Upper lobe of left lung (tissue), 6 donors: ENCODE measurements at regions not wholly inside any gene's neighbourhood (a gene's known extent, or its start where the extent isn't known, plus 50 kb on each side); places are given as distances from the start of the nearest gene placed in this dataset.

ENCODE experiments used
- ATAC-seq, 2 donors: fragments of 200-7000 bp; cut with Tn5 transposase; one replicate each; pipeline ENCODE4 v1.9.1; 2022; ENCODE audit warnings: mild to moderate bottlenecking in 2 of 2, moderate library complexity in 2 of 2; ENCODE audit not compliant: low FRiP score in 2 of 2
- DNase-seq, 2 donors: peaks; one replicate each; pipeline ENCODE4 v3.0.0-alpha.2; 2019 to 2020
- H3K27ac ChIP-seq, 4 donors: fragments of 200-600 bp; sonication (generic); one replicate each; pipeline ENCODE4 v1.5.1; 2016 to 2019
- H3K27me3 ChIP-seq, 4 donors: fragments of 200-600 bp; sonication (generic); one replicate each; pipeline ENCODE4 v1.5.1; 2017 to 2019
- H3K36me3 ChIP-seq, 4 donors: fragments of 200-600 bp; sonication (generic); one replicate each; pipeline ENCODE4 v1.5.1; 2016 to 2019
- H3K4me1 ChIP-seq, 4 donors: fragments of 200-600 bp; sonication (generic); one replicate each; pipeline ENCODE4 v1.5.1; 2018 to 2019
- H3K4me3 ChIP-seq, 4 donors: fragments of 200-600 bp; sonication (generic); one replicate each; pipeline ENCODE4 v1.5.1; 2017 to 2019; ENCODE audit warnings: mild to moderate bottlenecking in 2 of 4, moderate library complexity in 1 of 4
- H3K9me3 ChIP-seq, 4 donors: fragments of 200-600 bp; sonication (generic); one replicate each; pipeline ENCODE4 v1.5.1; 2018 to 2019
- CTCF ChIP-seq, 6 experiments: fragments of 450-650 bp in 4 of 6; fragments of 200-600 bp in 2 of 6; sonication (generic) in 2 of 6; IDR thresholded peaks; one replicate each; pipeline ENCODE4 v1.5.1; 2016 to 2019; ENCODE audit warnings: antibody characterized with exemption in 6 of 6
- EP300 ChIP-seq, 4 donors: sonication (generic); formaldehyde crosslinking; IDR thresholded peaks; one replicate each; pipeline ENCODE4 v1.5.1; 2017; ENCODE audit warnings: antibody characterized with exemption in 4 of 4, control low read depth in 2 of 4
- POLR2A ChIP-seq, 4 donors: fragments of 450-650 bp; IDR thresholded peaks; one replicate each; pipeline ENCODE4 v1.5.1; 2016 to 2017; ENCODE audit warnings: antibody characterized with exemption in 4 of 4, mild to moderate bottlenecking in 2 of 4
- POLR2AphosphoS5 ChIP-seq, 2 donors: sonication (generic); formaldehyde crosslinking; IDR thresholded peaks; one replicate each; pipeline ENCODE4 v1.5.1; 2017; ENCODE audit warnings: antibody characterized with exemption in 2 of 2
- WGBS, 2 donors: methylation state at CpG; one replicate each; pipeline ENCODE4 v1.1.5; 2017 to 2018; 5-methylcytosine and 5-hydroxymethylcytosine counted together
- donor health status: DM: no; HTN: no; CAD: no; lungs with moderate emphysema.
- donor health status: DM: no; HTN: yes; CAD: no; lungs with severe emphysema.

GRCh38 chr1:194372266-194372665, 1185.9 kb upstream of the B3GALT2 start:
- H3K27me3 ChIP-seq: no peaks in the 10 kb centered on the region
- H3K4me3 ChIP-seq: no peak overlapping the region
- H3K36me3 ChIP-seq: no peaks in the 10 kb centered on the region
- no peaks in the 10 kb centered on the region for H3K4me1 ChIP-seq
- H3K9me3 ChIP-seq: no peaks in the 10 kb centered on the region
- 76 to 91% methylated on average over 2 of the region's 2 CpGs for WGBS, 2 donors
- ATAC-seq (no peak), DNase-seq (no peak)
- no peak overlapping the region for H3K27ac ChIP-seq
- no peak for TF ChIP-seq POLR2AphosphoS5 (IDR thresholded peaks at IDR 0.05)
- TF ChIP-seq CTCF (IDR thresholded peaks at IDR 0.05): no peak
- no peak for TF ChIP-seq EP300 (IDR thresholded peaks at IDR 0.05)
- TF ChIP-seq POLR2A (IDR thresholded peaks at IDR 0.05): no peak

- ATAC-seq (no peak), DNase-seq (no peak)
- no peak for TF ChIP-seq CTCF (IDR thresholded peaks at IDR 0.05)
- TF ChIP-seq POLR2A (IDR thresholded peaks at IDR 0.05): no peak
- no peak for TF ChIP-seq EP300 (IDR thresholded peaks at IDR 0.05)
- TF ChIP-seq POLR2AphosphoS5 (IDR thresholded peaks at IDR 0.05): no peak
- H3K4me1 ChIP-seq: no peaks in the 10 kb centered on the region
- no peaks in the 10 kb centered on the region for H3K9me3 ChIP-seq
- H3K36me3 ChIP-seq: no peaks in the 10 kb centered on the region
- no peak overlapping the region for H3K27ac ChIP-seq
- 65 to 100% methylated on average over 1 of the region's 1 CpG for WGBS, 2 donors
- no peaks in the 10 kb centered on the region for H3K27me3 ChIP-seq
- H3K4me3 ChIP-seq: no peak overlapping the region
These were observed 1183.2 kb upstream of the B3GALT2 start for GRCh38 chr1:194369622-194370021.

DNA sequence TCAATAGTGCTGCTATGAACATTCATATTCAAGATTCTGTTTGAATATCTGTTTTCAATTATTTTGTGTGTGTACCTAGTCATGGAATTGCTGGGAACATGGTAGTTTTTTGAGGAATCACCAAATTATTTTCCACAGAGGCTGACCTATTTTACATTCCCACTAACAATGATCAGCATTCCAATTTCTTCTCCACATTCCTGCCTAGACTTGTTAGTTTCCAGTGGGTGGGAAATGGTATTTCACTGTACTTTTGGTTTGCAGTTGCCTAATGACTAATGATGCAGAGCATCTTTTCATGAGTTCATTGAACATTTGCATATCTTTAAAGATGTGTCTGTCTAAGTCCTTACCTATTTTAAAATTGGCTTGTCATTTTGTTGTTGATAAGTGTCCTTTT, 1182.6 kb upstream of the B3GALT2 start:
- H3K4me3 ChIP-seq: no peak overlapping the region
- H3K9me3 ChIP-seq: no peaks in the 10 kb centered on the region
- TF ChIP-seq EP300 (IDR thresholded peaks at IDR 0.05): no peak
- H3K27me3 ChIP-seq: no peaks in the 10 kb centered on the region
- H3K36me3 ChIP-seq: no peaks in the 10 kb centered on the region
- H3K4me1 ChIP-seq: no peaks in the 10 kb centered on the region
- ATAC-seq (no peak), DNase-seq (no peak)
- H3K27ac ChIP-seq: no peak overlapping the region

DNA sequence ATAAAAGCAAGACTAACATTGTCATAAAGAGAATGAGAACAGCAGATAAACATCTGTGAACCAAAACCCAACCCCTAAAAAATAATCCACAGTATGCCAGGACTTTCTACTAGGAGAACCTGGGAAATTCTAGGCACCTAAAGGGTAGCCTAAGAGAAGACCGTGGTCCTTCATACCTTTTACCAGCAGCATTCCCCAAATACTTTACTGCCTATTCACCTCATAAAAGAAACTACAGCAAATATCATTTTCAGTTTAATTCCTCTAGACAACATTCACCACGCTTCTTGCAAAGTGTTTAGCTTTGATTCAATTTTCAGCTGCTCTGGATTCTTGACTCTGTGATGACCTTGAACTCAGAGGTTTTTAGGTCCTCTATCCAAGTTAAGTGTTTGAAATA, 1180.7 kb upstream of the B3GALT2 start:
- ATAC-seq: no peak
- TF ChIP-seq CTCF (IDR thresholded peaks at IDR 0.05) (no peak), POLR2A (IDR thresholded peaks at IDR 0.05) (no peak), EP300 (IDR thresholded peaks at IDR 0.05) (no peak), POLR2AphosphoS5 (IDR thresholded peaks at IDR 0.05) (no peak)
- Histone ChIP-seq H3K9me3 (no peaks in the 10 kb centered on the region), H3K4me1 (no peaks in the 10 kb centered on the region), H3K27ac (no peak overlapping the region), H3K27me3 (no peaks in the 10 kb centered on the region), H3K4me3 (no peak overlapping the region), H3K36me3 (no peaks in the 10 kb centered on the region)
- DNase-seq: no peak
- 67 to 78% methylated on average over 2 of the region's 2 CpGs for WGBS, 2 donors

- no peaks in the 10 kb centered on the region for H3K27me3 ChIP-seq
- no peak overlapping the region for H3K4me3 ChIP-seq
- no peaks in the 10 kb centered on the region for H3K9me3 ChIP-seq
- H3K27ac ChIP-seq: no peak overlapping the region
- H3K4me1 ChIP-seq: no peaks in the 10 kb centered on the region
- no peak for DNase-seq
- TF ChIP-seq POLR2AphosphoS5 (IDR thresholded peaks at IDR 0.05) (no peak), EP300 (IDR thresholded peaks at IDR 0.05) (no peak), POLR2A (IDR thresholded peaks at IDR 0.05) (no peak), CTCF (IDR thresholded peaks at IDR 0.05) (no peak)
- no peaks in the 10 kb centered on the region for H3K36me3 ChIP-seq
- 73 to 82% methylated on average over 1 of the region's 1 CpG for WGBS, 2 donors
- no peak for ATAC-seq
These were observed 1180.3 kb upstream of the B3GALT2 start for GRCh38 chr1:194366705-194367104.
